ENCODE measurements at regions not wholly inside any gene's neighbourhood (a gene's known extent, or its start where the extent isn't known, plus 50 kb on each side); places are given as distances from the start of the nearest gene placed in this dataset.

DNA sequence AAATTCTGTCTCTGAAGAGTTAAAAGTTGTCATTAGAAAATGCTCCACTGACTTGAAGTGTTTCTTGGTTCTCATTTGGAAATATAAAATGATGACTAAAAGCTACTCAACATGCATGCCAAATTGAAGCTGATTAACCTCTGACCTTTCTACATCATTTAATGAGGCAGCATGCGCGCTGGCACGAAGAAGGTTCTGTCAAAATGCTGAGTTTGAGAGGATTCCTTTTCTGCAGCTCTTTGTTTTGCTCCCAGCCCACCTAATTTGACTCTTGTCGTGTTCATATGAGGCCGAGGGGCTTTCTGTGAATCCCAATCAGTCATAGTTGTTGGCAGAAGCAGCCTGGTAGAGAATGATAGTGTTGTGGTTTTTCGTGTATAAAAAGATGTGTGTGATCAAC, 153.4 kb downstream of the BRMS1L start:
- no peak overlapping the region for H3K9ac ChIP-seq (ENCODE audit: low read length)
- H3K27ac ChIP-seq (ENCODE audit: low read length): no peak overlapping the region
- no peak overlapping the region for H3K4me3 ChIP-seq (ENCODE audit: low read length)
- no peaks in the 10 kb centered on the region for H3K36me3 ChIP-seq (replicated peaks; ENCODE audit: low read depth, low read length)
- no peaks in the 10 kb centered on the region for H3K4me1 ChIP-seq (ENCODE audit: low read length)
- H3K9me3 ChIP-seq (ENCODE audit: insufficient read depth, low read length): 0 out of 2 replicates have a peak, but pooled peaks cover 4% of the 10 kb centered on the region
- no peaks in the 10 kb centered on the region for H4K20me1 ChIP-seq (ENCODE audit: insufficient read depth, low read length)
- no peaks in the 10 kb centered on the region for H3K79me2 ChIP-seq (ENCODE audit: low read length)
- no peak for TF ChIP-seq EZH2phosphoT487 (IDR thresholded peaks at IDR 0.05; ENCODE audit: low read depth)
- TF ChIP-seq, protein P1, sequence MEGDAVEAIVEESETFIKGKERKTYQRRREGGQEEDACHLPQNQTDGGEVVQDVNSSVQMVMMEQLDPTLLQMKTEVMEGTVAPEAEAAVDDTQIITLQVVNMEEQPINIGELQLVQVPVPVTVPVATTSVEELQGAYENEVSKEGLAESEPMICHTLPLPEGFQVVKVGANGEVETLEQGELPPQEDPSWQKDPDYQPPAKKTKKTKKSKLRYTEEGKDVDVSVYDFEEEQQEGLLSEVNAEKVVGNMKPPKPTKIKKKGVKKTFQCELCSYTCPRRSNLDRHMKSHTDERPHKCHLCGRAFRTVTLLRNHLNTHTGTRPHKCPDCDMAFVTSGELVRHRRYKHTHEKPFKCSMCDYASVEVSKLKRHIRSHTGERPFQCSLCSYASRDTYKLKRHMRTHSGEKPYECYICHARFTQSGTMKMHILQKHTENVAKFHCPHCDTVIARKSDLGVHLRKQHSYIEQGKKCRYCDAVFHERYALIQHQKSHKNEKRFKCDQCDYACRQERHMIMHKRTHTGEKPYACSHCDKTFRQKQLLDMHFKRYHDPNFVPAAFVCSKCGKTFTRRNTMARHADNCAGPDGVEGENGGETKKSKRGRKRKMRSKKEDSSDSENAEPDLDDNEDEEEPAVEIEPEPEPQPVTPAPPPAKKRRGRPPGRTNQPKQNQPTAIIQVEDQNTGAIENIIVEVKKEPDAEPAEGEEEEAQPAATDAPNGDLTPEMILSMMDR (IDR thresholded peaks at IDR 0.05; ENCODE audit: low read depth, low read length): no peak
- no peak overlapping the region for H2AFZ ChIP-seq (ENCODE audit: low read depth, low read length)
- H3K4me2 ChIP-seq (ENCODE audit: low read length): no peak overlapping the region
- no peaks in the 10 kb centered on the region for H3K27me3 ChIP-seq (ENCODE audit: low read depth, low read length)

DNA sequence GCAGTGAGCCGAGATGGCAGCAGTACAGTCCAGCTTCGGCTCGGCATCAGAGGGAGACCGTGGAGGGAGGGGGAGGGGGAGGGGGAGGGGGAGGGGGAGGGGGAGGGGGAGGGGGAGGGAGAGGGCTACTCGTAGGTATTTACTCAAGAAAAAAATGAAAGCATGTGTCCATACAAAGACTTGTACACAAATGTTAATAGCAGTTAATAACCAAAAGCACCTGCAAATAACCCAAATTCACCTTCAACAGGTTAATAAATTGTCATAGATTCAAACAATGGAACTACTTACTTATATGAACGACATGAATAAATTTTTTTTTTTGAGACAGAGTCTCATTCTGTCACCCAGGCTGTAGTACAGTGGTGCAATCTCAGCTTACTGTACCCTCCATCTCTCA, 152.4 kb downstream of the BRMS1L start:
- Histone ChIP-seq H3K4me3 (ENCODE audit: low read length) (no peak overlapping the region), H3K4me1 (ENCODE audit: low read length) (no peaks in the 10 kb centered on the region), H3K9ac (ENCODE audit: low read length) (no peak overlapping the region), H3K4me2 (ENCODE audit: low read length) (no peak overlapping the region), H3K9me3 (ENCODE audit: insufficient read depth, low read length) (0 out of 2 replicates have a peak, but pooled peaks cover 4% of the 10 kb centered on the region), H2AFZ (ENCODE audit: low read depth, low read length) (no peak overlapping the region), H3K36me3 (replicated peaks; ENCODE audit: low read depth, low read length) (no peaks in the 10 kb centered on the region), H4K20me1 (ENCODE audit: insufficient read depth, low read length) (no peaks in the 10 kb centered on the region), H3K27me3 (ENCODE audit: low read depth, low read length) (no peaks in the 10 kb centered on the region), H3K79me2 (ENCODE audit: low read length) (no peaks in the 10 kb centered on the region), H3K27ac (ENCODE audit: low read length) (no peak overlapping the region)
- TF ChIP-seq, protein P1 (IDR thresholded peaks at IDR 0.05; ENCODE audit: low read depth, low read length): no peak
- TF ChIP-seq EZH2phosphoT487 (IDR thresholded peaks at IDR 0.05; ENCODE audit: low read depth): no peak

DNA sequence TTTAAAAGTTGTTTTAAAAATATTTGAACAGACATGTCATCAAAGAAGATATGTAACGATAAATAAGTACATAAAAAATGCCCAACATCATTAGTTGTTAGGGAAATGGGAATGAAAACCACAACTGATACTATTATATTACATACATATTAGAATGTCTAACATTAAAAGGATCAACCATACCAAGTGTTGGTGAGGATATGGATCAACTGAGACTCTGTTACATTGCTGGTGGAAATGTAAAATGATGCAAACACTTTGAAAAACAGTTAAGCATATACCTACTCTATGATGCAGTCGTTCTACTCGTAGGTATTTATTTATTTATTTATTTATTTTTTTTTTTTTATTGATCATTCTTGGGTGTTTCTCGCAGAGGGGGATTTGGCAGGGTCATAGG, 149.7 kb downstream of the BRMS1L start:
- H3K4me2 ChIP-seq (ENCODE audit: low read length): no peak overlapping the region
- no peaks in the 10 kb centered on the region for H3K27me3 ChIP-seq (ENCODE audit: low read depth, low read length)
- H3K9me3 ChIP-seq (ENCODE audit: insufficient read depth, low read length): 0 out of 2 replicates have a peak, but pooled peaks cover 4% of the 10 kb centered on the region
- no peak overlapping the region for H3K9ac ChIP-seq (ENCODE audit: low read length)
- TF ChIP-seq, protein P1 (IDR thresholded peaks at IDR 0.05; ENCODE audit: low read depth, low read length): no peak
- TF ChIP-seq EZH2phosphoT487 (IDR thresholded peaks at IDR 0.05; ENCODE audit: low read depth): no peak
- H3K79me2 ChIP-seq (ENCODE audit: low read length): no peaks in the 10 kb centered on the region
- H4K20me1 ChIP-seq (ENCODE audit: insufficient read depth, low read length): no peaks in the 10 kb centered on the region
- no peaks in the 10 kb centered on the region for H3K36me3 ChIP-seq (replicated peaks; ENCODE audit: low read depth, low read length)
- peaks cover 6% of the 10 kb centered on the region; the same call in 1 of the 2 replicates for H3K4me1 ChIP-seq (ENCODE audit: low read length)
- H3K4me3 ChIP-seq (ENCODE audit: low read length): no peak overlapping the region
- H3K27ac ChIP-seq (ENCODE audit: low read length): no peak overlapping the region
- H2AFZ ChIP-seq (ENCODE audit: low read depth, low read length): no peak overlapping the region

DNA sequence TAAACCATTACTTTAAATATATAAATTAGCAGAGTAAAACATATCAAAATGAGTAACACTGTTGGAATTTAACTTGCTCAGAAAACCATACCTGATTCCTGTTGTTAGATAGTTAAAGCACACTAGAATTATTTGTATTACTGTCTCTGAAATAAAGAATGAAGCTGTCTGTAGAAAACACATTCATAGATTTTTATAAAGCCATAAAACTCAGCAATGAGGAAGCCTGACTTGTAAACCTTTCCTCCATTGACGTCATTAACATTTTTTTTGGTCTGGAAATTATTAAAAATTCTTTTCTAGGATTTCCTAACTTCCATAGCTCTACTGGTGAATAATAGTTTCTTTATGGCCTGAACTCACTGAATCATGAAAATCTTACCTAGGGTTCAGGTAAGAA, 147.6 kb downstream of the BRMS1L start:
- peaks cover 6% of the 10 kb centered on the region; the same call in 1 of the 2 replicates for H3K4me1 ChIP-seq (ENCODE audit: low read length)
- H3K4me2 ChIP-seq (ENCODE audit: low read length): no peak overlapping the region
- no peak for TF ChIP-seq EZH2phosphoT487 (IDR thresholded peaks at IDR 0.05; ENCODE audit: low read depth)
- TF ChIP-seq, protein P1 (IDR thresholded peaks at IDR 0.05; ENCODE audit: low read depth, low read length): no peak
- H3K36me3 ChIP-seq (replicated peaks; ENCODE audit: low read depth, low read length): no peaks in the 10 kb centered on the region
- no peak overlapping the region for H3K27ac ChIP-seq (ENCODE audit: low read length)
- H3K79me2 ChIP-seq (ENCODE audit: low read length): no peaks in the 10 kb centered on the region
- H3K27me3 ChIP-seq (ENCODE audit: low read depth, low read length): no peaks in the 10 kb centered on the region
- H3K4me3 ChIP-seq (ENCODE audit: low read length): no peak overlapping the region
- H4K20me1 ChIP-seq (ENCODE audit: insufficient read depth, low read length): no peaks in the 10 kb centered on the region
- H3K9me3 ChIP-seq (ENCODE audit: insufficient read depth, low read length): 0 out of 2 replicates have a peak, but pooled peaks cover 4% of the 10 kb centered on the region
- H2AFZ ChIP-seq (ENCODE audit: low read depth, low read length): no peak overlapping the region
- no peak overlapping the region for H3K9ac ChIP-seq (ENCODE audit: low read length)

Data from OCI-LY3 (cell line).